Glomerular visceral epithelial cell (primary cell): ENCODE measurements at regions not wholly inside any gene's neighbourhood (a gene's known extent, or its start where the extent isn't known, plus 50 kb on each side); places are given as distances from the start of the nearest gene placed in this dataset.

Experiments
- DNase-seq: peaks from one replicate; pipeline ENCODE4 v3.0.0-alpha.2; 2016; ENCODE audit errors: extremely low spot score

GRCh38 chr5:84602371-84602771 is 217.7 kb upstream of the EDIL3 start:
- no peak for DNase-seq

GRCh38 chr5:84599964-84600363 is 215.3 kb upstream of the EDIL3 start:
- DNase-seq = no peak

GRCh38 chr5:84597904-84598303 is 213.2 kb upstream of the EDIL3 start:
- no peak for DNase-seq

- DNase-seq = no peak
These were observed 205.9 kb upstream of the EDIL3 start for GRCh38 chr5:84590629-84591028.

GRCh38 chr5:84589926-84590325 is 205.2 kb upstream of the EDIL3 start:
- no peak for DNase-seq

- DNase-seq = no peak
These were observed 200.5 kb upstream of the EDIL3 start for GRCh38 chr5:84585218-84585617.

GRCh38 chr5:84578226-84578625 is 193.5 kb upstream of the EDIL3 start:
- no peak for DNase-seq

- DNase-seq = no peak
These were observed 188.5 kb upstream of the EDIL3 start for GRCh38 chr5:84573017-84573712.

- DNase-seq = no peak
These were observed 184.6 kb upstream of the EDIL3 start for GRCh38 chr5:84569307-84569706.

GRCh38 chr5:84568171-84568570 is 183.5 kb upstream of the EDIL3 start:
- no peak for DNase-seq

GRCh38 chr5:84565866-84566265 is 181.2 kb upstream of the EDIL3 start:
- no peak for DNase-seq

- no peak for DNase-seq
These were observed 179.8 kb upstream of the EDIL3 start for GRCh38 chr5:84564321-84565075.

- no peak for DNase-seq
These were observed 165.5 kb upstream of the EDIL3 start for GRCh38 chr5:84550222-84550621.

- no peak for DNase-seq
These were observed 164.4 kb upstream of the EDIL3 start for GRCh38 chr5:84549054-84549453.

GRCh38 chr5:84546686-84547085 is 162.0 kb upstream of the EDIL3 start:
- no peak for DNase-seq

- DNase-seq = no peak
These were observed 152.1 kb upstream of the EDIL3 start for GRCh38 chr5:84536797-84537196.

GRCh38 chr5:84535281-84535680 is 150.6 kb upstream of the EDIL3 start:
- DNase-seq = no peak

- DNase-seq = no peak
These were observed 139.8 kb upstream of the EDIL3 start for GRCh38 chr5:84524491-84524890.

- no peak for DNase-seq
These were observed 134.2 kb upstream of the EDIL3 start for GRCh38 chr5:84518862-84519261.

GRCh38 chr5:84518370-84518769 is 133.7 kb upstream of the EDIL3 start:
- DNase-seq = no peak

GRCh38 chr5:84506625-84507024 is 121.9 kb upstream of the EDIL3 start:
- no peak for DNase-seq

- DNase-seq = peak; percentile 88
These were observed 109.8 kb upstream of the EDIL3 start for GRCh38 chr5:84494453-84494852.

- peak; percentile 45 for DNase-seq
These were observed 103.3 kb upstream of the EDIL3 start for GRCh38 chr5:84487963-84488362.
